ENCODE measurements at regions not wholly inside any gene's neighbourhood (a gene's known extent, or its start where the extent isn't known, plus 50 kb on each side); places are given as distances from the start of the nearest gene placed in this dataset.

DNA sequence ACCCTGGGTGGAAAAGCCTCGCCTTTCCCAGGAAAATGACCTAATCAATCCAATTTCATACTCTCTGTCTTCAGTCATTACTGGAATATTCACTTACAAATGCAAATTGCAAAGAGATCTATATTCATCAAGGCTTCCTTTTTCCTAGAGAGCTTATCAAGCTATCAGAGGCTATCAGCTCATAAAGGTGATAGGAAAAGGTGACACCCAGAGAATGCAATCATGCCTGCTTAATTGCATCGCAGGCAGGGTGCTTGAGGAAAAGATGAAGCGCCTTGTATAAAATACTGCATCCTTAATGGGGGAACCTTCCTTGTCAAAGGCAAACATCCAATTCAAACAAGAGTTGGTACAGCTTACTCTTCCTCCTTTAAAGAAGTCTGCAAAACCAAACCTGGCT, 59.7 kb downstream of the SHANK2 start:
- Histone ChIP-seq H3K9me3 (no peaks in the 10 kb centered on the region), H3K27me3 (no peaks in the 10 kb centered on the region), H3K4me1 (no peaks in the 10 kb centered on the region), H3K4me3 (no peak overlapping the region), H3K27ac (no peak overlapping the region), H3K36me3 (no peaks in the 10 kb centered on the region)
- no peak for DNase-seq
- no peak for ATAC-seq
- TF ChIP-seq, protein P1, sequence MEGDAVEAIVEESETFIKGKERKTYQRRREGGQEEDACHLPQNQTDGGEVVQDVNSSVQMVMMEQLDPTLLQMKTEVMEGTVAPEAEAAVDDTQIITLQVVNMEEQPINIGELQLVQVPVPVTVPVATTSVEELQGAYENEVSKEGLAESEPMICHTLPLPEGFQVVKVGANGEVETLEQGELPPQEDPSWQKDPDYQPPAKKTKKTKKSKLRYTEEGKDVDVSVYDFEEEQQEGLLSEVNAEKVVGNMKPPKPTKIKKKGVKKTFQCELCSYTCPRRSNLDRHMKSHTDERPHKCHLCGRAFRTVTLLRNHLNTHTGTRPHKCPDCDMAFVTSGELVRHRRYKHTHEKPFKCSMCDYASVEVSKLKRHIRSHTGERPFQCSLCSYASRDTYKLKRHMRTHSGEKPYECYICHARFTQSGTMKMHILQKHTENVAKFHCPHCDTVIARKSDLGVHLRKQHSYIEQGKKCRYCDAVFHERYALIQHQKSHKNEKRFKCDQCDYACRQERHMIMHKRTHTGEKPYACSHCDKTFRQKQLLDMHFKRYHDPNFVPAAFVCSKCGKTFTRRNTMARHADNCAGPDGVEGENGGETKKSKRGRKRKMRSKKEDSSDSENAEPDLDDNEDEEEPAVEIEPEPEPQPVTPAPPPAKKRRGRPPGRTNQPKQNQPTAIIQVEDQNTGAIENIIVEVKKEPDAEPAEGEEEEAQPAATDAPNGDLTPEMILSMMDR (IDR thresholded peaks at IDR 0.05), result no peak
- intact Hi-C loops (cut with DNase I), result no loop called here

DNA sequence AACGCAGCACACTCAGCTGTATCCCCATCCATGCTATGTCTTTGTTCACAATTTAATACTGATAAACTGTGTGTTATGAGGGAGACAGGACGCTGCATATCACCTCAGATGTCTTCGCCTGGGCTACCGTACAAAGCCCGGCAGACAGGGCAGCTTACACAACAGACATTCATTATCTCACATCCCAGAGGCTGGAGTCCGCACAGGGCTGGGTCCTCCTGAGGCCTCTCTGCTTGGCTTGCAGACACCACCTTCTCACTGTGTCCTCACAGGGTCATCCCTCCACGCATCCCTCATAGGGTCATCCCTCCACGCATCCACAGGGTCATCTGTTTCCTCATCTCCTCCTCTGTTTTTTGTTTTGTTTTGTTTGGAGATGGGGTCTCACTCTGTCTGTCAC, 61.2 kb downstream of the SHANK2 start:
- Histone ChIP-seq H3K27me3 (no peaks in the 10 kb centered on the region), H3K27ac (no peak overlapping the region), H3K36me3 (no peaks in the 10 kb centered on the region), H3K4me3 (no peak overlapping the region), H3K9me3 (no peaks in the 10 kb centered on the region), H3K4me1 (no peaks in the 10 kb centered on the region)
- DNase-seq (peak in 1 of 4 donors; percentile 2), ATAC-seq (no peak)
- TF ChIP-seq, protein P1 (IDR thresholded peaks at IDR 0.05), result no peak
- intact Hi-C loops (cut with DNase I), result no loop called here

GRCh38 chr11:71190551-71190950, 61.8 kb downstream of the SHANK2 start:
- Histone ChIP-seq H3K27ac (no peak overlapping the region), H3K4me3 (no peak overlapping the region), H3K9me3 (no peaks in the 10 kb centered on the region), H3K27me3 (no peaks in the 10 kb centered on the region), H3K36me3 (no peaks in the 10 kb centered on the region), H3K4me1 (no peaks in the 10 kb centered on the region)
- DNase-seq (peak in 1 of 4 donors; percentile 24), ATAC-seq (no peak)
- intact Hi-C loops (cut with DNase I), result no loop called here
- TF ChIP-seq, protein P1 (IDR thresholded peaks at IDR 0.05), result no peak

DNA sequence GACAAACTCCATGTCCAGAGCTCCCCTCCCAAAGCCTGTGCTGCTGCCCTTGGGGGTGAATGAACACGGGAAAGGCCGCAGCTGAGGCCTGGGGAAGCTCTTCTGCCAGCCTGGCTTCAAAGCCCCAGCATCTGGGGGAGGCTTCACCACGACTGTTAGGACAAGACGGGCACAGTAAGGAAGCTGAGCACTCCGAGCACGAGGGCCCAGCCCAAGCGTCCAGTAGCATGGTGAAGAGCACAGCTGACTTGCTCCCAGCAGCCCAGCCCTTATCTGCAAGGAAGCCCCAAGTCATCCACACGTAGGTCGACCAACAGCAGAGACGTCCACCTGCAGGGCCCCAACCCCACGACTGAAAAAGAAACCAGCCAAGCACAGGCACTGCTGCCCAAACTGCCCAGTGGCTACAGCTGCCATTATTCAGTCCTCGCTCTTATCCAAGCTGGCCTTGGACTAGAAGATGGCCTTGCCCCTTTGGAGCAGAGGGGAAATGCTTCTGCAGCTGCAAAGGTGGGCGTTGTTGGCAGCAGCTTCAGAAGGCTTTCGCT, 62.5 kb downstream of the SHANK2 start:
- Histone ChIP-seq H3K27me3 (no peaks in the 10 kb centered on the region), H3K9me3 (no peaks in the 10 kb centered on the region), H3K4me3 (no peak overlapping the region), H3K4me1 (no peaks in the 10 kb centered on the region), H3K27ac (no peak overlapping the region), H3K36me3 (no peaks in the 10 kb centered on the region)
- DNase-seq (peak in 1 of 4 donors; percentile 11), ATAC-seq (no peak)
- intact Hi-C loops (cut with DNase I), result no loop called here
- TF ChIP-seq, protein P1 (IDR thresholded peaks at IDR 0.05), result no peak

DNA sequence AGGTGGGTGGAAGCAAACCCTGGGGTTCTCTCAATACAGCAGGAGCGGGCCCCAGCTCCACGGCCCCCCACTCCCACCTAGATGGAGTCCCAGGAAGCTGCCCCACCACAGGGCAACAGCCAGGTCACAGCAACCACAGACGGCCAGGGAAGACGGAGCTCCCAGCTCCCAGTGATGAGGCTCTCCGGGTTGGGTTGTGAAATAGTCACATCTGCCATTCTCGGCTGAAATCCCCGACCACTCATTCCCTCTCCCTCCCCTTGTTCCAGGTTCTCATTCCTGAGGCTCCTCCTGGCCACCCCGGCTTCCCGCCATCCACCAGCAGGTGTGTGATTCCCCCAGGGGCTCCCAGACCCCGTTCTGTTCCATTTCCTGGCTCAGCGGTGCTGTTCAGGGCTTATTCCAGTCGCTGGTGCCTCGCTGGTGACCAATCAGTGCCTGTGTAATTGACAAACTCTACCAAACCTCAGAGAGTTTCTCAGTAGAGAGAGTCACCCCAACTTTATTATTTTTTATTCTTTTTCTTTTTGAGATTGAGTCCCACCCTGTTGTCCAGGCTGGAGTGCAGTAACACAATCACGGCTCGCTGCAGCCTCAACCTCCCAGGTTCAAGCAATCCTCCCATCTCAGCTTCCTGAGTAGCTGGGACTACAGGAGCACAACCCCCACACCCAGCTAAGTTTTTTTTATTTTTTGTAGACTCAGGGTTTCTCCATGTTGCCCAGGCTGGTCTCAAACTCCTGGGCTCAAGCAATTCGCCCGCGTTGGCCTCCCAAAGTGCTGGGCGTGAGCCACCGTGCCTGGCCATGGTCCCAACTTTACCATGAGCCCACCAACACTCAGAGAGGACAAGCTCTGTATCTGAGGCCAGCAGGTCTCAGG, 63.2 kb downstream of the SHANK2 start:
- no peak overlapping the region for H3K4me3 ChIP-seq
- ATAC-seq, result no peak
- no peaks in the 10 kb centered on the region for H3K4me1 ChIP-seq
- H3K27me3 ChIP-seq, result no peaks in the 10 kb centered on the region
- no peak overlapping the region for H3K27ac ChIP-seq
- intact Hi-C loops (cut with DNase I), result no loop called here
- TF ChIP-seq, protein P1 (IDR thresholded peaks at IDR 0.05), result no peak
- no peaks in the 10 kb centered on the region for H3K36me3 ChIP-seq
- peaks cover 0 to 2% of the 10 kb centered on the region in 2 donors for H3K9me3 ChIP-seq
- no peak for DNase-seq
